Keratinocyte (primary cell): ENCODE measurements at regions not wholly inside any gene's neighbourhood (a gene's known extent, or its start where the extent isn't known, plus 50 kb on each side); places are given as distances from the start of the nearest gene placed in this dataset.

Experiments
- EZH2 ChIP-seq: IDR thresholded peaks from one replicate; pipeline ENCODE4 v1.6.1; 2012; ENCODE audit warnings: inconsistent platforms, mild to moderate bottlenecking, low read length, moderate library complexity
- TF ChIP-seq, protein P1 (sequence below), 3 experiments: IDR thresholded peaks in 1 of 3; conservative IDR thresholded peaks in 1 of 3; optimal IDR thresholded peaks in 1 of 3; 2 replicates in 2 of 3; 3 replicates in 1 of 3; pipeline versions ENCODE3 to v1.5.1; 2011; ENCODE audit warnings: low read length in 3 of 3, mild to moderate bottlenecking in 3 of 3, moderate library complexity in 2 of 3, control low read depth in 1 of 3, inconsistent platforms in 1 of 3; ENCODE audit not compliant: insufficient read depth in 2 of 3; ENCODE audit errors: extremely low read depth in 1 of 3

DNA sequence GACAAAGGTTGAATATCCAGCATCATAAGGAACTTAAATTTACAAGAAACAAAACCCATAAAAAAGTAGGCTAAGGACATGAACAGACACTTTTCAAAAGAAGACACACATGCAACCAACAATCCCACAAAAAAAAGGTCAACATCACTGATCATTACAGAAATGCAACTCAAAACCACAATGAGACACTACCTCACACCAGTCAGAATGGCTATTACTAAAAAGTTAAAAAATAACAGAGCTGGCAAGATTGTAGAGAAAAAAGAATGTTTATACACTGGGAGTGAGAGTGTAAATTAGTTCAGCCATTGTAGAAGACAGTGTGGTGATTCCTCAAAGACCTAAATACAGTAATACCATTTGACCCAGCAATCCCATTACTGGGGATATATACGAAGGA is 474.7 kb downstream of the TRIML1 start:
- TF ChIP-seq, protein P1, sequence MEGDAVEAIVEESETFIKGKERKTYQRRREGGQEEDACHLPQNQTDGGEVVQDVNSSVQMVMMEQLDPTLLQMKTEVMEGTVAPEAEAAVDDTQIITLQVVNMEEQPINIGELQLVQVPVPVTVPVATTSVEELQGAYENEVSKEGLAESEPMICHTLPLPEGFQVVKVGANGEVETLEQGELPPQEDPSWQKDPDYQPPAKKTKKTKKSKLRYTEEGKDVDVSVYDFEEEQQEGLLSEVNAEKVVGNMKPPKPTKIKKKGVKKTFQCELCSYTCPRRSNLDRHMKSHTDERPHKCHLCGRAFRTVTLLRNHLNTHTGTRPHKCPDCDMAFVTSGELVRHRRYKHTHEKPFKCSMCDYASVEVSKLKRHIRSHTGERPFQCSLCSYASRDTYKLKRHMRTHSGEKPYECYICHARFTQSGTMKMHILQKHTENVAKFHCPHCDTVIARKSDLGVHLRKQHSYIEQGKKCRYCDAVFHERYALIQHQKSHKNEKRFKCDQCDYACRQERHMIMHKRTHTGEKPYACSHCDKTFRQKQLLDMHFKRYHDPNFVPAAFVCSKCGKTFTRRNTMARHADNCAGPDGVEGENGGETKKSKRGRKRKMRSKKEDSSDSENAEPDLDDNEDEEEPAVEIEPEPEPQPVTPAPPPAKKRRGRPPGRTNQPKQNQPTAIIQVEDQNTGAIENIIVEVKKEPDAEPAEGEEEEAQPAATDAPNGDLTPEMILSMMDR (optimal IDR thresholded peaks at IDR 0.05 in 1 of 3, IDR thresholded peaks at IDR 0.05 in 1 of 3, conservative IDR thresholded peaks at IDR 0.05 in 1 of 3; ENCODE audit: extremely low read depth in 1 of 3, insufficient read depth in 2 of 3, low read length in 3 of 3): no peak
- no peak for TF ChIP-seq EZH2
